ENCODE measurements at regions not wholly inside any gene's neighbourhood (a gene's known extent, or its start where the extent isn't known, plus 50 kb on each side); places are given as distances from the start of the nearest gene placed in this dataset.

DNA sequence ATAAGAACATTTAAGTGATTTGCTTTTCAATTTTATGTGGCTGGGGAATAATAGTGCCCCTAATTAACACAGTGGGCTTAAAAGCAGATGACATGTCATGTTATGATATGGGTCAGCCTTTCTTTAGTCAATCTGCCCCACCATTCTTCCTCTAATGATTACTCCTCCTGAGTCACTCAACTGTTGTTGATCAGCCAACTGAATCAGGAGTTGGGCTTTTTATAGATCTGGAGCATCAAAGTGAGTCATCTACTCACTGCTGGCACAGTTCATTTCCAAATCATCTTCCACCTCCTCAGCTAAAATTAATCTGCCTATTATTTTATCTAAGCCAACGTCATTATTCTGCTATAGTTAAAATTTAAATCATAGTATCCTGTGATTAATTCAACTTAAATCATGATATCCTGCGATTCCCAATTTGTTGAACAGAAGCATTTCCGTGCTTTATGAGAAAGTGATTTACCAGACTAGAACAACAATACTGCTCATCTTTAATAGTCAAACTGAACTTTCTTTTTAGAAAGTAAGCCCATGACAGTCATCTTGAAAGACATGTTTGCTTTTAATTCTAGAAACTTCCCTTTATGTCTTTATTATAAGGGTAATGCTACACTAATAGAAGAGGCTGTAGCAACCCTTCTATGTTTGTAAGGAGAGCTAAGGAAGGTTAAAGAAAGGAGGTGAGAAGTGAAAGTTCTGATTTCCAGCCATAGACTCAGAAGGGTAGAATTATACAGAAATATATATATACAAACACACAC, 551.4 kb downstream of the TBC1D4 start:
- no peak for DNase-seq

GRCh38 chr13:74929436-74929835, 552.5 kb downstream of the TBC1D4 start:
- DNase-seq, result no peak

- no peak for DNase-seq
These were observed 554.1 kb downstream of the TBC1D4 start for GRCh38 chr13:74927823-74928222.

GRCh38 chr13:74922963-74923362, 559.0 kb downstream of the TBC1D4 start:
- DNase-seq, result no peak

- no peak for DNase-seq
These were observed 560.6 kb downstream of the TBC1D4 start for GRCh38 chr13:74921326-74921725.

DNA sequence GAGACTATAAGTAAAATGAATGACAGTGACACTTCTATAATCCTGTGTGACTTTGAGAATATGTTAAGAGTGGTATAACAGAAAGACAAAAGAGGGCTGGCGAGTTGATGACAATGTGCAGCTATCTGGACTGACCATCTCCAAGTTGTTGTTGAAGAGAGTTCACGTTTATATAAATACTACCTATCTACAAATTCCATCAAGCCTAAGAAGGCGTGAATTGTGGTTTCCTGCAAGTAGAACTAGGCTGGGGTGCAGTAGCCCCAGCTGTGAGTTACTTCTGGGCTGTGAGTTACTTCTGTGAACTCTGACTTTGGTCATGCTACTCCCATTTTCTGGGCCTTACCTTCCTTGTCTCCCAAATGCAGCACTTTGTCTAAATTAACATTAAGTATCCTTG, 561.0 kb downstream of the TBC1D4 start:
- DNase-seq, result no peak

DNA sequence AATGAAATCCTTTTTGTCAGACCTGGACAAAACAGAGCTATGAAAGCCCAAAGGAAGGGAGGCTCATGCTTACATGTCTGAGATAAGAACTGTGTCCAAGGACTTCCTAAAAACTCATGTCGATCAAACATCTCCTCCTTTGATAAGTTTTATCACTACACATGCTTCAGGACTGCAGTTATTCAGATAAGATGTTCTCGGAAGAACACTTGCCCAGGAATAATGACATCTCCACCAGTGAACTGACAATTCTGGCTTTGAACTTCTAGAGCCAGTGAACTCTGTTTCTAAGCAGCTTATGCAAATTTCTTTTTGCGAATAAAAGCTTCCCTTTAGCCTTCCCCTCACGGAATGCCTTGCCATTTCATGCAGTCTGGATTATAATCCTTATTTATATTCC, 561.6 kb downstream of the TBC1D4 start:
- DNase-seq, result no peak

- no peak for DNase-seq
These were observed 562.1 kb downstream of the TBC1D4 start for GRCh38 chr13:74919914-74920313.

- DNase-seq, result no peak
These were observed 569.1 kb downstream of the TBC1D4 start for GRCh38 chr13:74912898-74913297.

DNA sequence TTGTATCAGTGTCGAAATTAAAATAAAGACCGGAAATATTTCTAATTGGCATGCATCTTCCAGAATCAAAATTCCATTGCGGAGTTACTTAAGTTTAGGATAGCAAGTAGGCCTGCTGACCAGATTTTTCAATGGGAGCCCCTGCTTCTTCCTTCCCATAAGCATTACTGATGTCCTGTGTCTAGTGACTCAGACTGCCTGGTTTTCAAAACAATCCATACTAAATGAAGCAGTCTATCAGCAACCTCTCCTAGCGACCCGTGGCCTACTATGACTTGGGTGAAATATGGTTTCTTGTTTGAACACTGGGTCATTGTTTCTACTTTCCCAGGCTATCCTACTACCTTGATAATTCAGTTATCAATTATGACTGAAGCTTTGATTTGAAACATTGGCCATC, 571.6 kb downstream of the TBC1D4 start:
- no peak for DNase-seq

GRCh38 chr13:74907788-74908187, 574.2 kb downstream of the TBC1D4 start:
- DNase-seq, result no peak

DNA sequence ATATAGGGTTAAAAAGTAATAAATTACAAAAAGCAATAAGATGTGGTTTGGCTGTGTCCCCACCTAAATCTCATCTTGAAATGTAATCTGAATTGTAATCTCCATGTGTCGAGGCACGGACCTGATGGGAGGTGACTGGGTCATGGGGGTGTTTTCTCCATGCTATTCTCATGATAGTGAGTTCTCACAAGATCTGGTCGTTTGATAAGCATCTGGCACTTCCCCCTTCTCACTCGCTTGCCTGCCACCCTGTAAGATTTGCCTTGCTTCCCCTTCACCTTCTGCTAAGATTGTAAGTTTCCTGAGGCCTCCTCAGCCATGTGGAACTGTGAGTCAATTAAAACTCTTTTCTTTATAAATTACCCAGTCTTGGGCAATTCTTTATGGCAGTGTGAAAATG, 577.4 kb downstream of the TBC1D4 start:
- no peak for DNase-seq

DNA sequence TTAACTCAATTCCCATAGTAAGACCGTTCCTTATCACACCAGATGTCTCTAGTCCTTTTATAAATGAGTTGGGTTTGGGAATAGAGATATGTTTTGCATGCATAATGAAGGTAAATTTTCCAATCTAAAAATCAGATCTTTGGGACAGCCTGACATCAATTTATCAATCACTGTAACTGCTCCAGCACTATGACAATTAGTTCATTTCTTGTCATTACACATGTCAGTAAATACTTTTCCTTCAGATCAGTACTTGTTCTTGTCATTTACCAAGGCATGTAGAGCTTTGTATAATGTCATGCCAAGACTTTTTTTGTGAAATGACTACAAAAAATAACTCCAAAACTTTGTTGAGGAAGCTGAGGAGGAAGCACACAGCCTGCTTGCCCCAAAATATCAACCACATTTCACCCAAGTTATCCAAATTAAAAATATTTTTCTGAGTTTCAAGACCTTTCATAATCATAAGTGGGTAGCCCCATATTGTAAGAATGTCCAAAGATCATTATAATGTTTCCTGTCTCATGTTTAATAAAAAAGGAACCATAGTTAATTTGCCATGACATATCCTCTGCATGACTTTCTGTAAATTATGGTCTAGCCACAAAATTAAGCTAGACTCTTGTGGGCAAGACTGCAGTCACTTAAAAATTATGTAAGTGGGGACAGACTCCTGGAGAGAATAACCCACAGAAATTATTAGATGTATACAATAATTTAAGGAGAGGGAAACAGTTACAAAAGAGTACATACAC, 586.8 kb downstream of the TBC1D4 start:
- no peak for DNase-seq

DNA sequence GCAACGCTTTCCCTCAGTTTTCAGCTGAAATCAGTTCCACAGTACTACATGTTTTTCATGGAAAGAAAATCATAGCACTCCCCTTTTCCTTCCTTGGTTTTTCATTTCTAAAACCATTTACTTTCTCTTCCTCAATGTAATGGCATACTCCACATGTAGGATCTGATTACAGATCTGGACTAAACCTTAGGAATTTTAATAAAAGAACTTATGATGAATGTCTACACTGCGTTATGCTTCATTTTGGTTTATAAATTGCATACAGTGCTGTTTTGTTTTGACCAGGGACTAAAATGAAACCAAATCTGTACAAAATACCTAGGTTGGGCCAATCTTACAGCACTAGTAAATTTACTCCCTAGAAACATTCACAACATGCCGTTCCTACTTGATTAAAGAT, 589.9 kb downstream of the TBC1D4 start:
- no peak for DNase-seq

DNA sequence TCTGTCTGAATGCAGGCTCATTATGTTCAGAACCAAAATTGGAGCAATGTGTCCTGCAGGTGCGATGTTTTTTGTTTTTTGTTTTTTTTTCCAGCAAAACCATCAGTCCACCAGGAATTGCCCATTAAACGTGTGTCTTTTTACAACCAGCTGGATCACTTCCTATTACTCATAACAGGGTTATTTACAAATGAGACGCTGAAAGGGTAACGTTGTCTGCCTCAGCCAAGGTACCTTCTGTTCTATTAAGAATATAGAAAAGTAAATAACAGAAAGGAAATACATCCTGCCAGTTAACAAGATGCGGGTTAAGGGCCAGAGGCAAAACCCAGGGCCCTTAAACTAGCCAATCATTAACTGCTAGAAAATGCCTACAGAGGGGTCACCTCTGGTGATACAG, 590.4 kb downstream of the TBC1D4 start:
- DNase-seq, result no peak

- no peak for DNase-seq
These were observed 592.6 kb downstream of the TBC1D4 start for GRCh38 chr13:74889321-74889720.

GRCh38 chr13:74886502-74886901, 595.5 kb downstream of the TBC1D4 start:
- no peak for DNase-seq

GRCh38 chr13:74883834-74884233, 598.1 kb downstream of the TBC1D4 start:
- no peak for DNase-seq

- DNase-seq, result no peak
These were observed 610.4 kb downstream of the TBC1D4 start for GRCh38 chr13:74871369-74872070.

DNA sequence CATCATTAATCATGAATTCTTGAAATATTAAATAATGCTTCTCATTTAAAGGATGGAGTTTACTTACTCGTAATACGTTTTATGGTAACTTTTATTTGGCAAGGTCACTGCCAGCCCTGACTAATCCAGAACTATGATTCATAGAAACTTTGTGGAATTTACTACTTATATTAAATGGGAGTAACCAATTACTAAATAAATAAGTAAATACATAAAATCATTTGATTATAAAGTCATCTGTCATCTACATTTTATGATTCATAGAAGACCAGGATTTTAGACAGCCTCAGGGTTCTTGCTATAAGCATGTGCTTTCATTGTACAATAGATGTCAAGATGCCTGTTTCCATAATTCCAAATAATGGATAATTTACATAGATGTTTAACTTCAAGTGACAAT, 611.1 kb downstream of the TBC1D4 start:
- DNase-seq, result no peak

DNA sequence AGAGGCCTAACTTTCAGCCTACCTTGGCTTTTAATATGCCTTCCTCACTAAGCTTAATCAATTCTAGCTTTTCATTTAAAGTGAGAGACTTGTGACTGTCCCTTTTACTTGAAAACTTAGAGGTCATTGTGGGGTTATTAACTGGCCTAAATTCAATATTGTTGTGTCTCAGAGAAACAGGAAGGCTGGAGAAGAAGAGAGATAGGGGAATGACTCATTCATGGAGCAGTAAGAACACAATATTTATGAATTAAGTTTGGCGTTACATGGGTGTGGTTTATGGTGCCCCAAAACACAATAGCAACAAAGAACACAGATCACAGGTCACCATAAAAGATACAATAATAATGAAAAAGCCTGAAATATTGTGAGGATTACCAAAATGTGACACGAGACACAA, 612.1 kb downstream of the TBC1D4 start:
- DNase-seq, result no peak

- DNase-seq, result no peak
These were observed 613.9 kb downstream of the TBC1D4 start for GRCh38 chr13:74868049-74868448.

DNA sequence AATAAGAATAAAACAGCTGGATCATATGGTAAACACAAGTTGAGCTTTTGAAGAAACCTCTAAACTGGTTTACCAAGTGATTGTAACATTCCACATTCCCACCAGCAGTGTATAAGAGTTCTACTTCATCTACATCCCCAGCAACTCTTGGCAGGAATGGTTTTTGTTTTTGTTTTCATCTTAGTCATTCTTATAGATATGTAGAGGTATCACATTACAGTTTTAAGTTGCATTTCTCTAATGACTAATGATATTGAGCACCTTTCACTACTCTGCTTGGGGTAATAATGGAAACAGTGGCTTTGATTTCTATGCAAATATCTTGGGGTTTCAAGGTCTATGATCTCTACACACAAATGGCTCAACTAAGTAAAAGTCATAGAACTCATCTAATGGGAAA, 614.5 kb downstream of the TBC1D4 start:
- no peak for DNase-seq

DNA sequence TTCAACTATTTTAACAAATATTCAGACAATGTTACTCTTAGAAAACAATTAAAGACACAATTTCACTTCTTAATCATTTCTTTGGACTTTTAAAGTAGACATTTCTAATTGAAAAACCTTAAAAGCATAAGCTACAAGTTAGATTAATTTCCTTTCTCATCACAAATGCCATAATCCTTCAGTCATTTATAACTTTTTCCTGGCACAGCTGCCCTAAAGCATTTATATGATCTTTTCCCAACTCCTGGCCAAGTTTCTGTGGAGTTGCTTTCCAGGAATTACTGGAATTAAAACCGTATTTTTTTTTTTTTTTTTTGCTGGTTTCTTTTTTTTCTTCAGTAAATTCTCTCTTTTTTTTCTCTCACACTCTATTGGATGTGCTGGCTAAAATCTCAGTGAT, 615.9 kb downstream of the TBC1D4 start:
- no peak for DNase-seq

Measured in NCI-H1048 (cell line).